Cardiac muscle cell (in vitro differentiated cells and primary cell): ENCODE measurements at regions not wholly inside any gene's neighbourhood (a gene's known extent, or its start where the extent isn't known, plus 50 kb on each side); places are given as distances from the start of the nearest gene placed in this dataset.

Source experiments
- DNase-seq, 2 donors: peaks; one replicate each; pipeline versions ENCODE4 v3.0.0 to v3.0.0-alpha.2; 2010 to 2017; ENCODE audit warnings: low read depth in 1 of 2, low spot score in 1 of 2
- H3K27ac ChIP-seq: fragments of 200-600 bp; sonication (generic); 2 replicates; pipeline ENCODE4 v1.5.1; 2016
- H3K27me3 ChIP-seq: fragments of 200-600 bp; sonication (generic); 2 replicates; pipeline ENCODE4 v1.6.0; 2016; ENCODE audit warnings: control low read depth
- H3K36me3 ChIP-seq: fragments of 200-600 bp; sonication (generic); 2 replicates; pipeline ENCODE4 v1.5.1; 2016; ENCODE audit warnings: control low read depth
- H3K4me1 ChIP-seq: fragments of 200-600 bp; sonication (generic); 2 replicates; pipeline ENCODE4 v1.8.1; 2017; ENCODE audit warnings: low read depth, mild to moderate bottlenecking, mixed run types
- H3K4me3 ChIP-seq: fragments of 200-600 bp; sonication (generic); 2 replicates; pipeline ENCODE4 v1.5.1; 2016; ENCODE audit warnings: mild to moderate bottlenecking
- H3K9me3 ChIP-seq: fragments of 200-600 bp; sonication (generic); 2 replicates; pipeline ENCODE4 v1.5.1; 2017; ENCODE audit warnings: low read depth, mild to moderate bottlenecking, control low read depth
- CTCF ChIP-seq: IDR thresholded peaks from 2 replicates; pipeline ENCODE4 v1.5.1; 2012; ENCODE audit warnings: low read depth, mild to moderate bottlenecking, low read length

DNA sequence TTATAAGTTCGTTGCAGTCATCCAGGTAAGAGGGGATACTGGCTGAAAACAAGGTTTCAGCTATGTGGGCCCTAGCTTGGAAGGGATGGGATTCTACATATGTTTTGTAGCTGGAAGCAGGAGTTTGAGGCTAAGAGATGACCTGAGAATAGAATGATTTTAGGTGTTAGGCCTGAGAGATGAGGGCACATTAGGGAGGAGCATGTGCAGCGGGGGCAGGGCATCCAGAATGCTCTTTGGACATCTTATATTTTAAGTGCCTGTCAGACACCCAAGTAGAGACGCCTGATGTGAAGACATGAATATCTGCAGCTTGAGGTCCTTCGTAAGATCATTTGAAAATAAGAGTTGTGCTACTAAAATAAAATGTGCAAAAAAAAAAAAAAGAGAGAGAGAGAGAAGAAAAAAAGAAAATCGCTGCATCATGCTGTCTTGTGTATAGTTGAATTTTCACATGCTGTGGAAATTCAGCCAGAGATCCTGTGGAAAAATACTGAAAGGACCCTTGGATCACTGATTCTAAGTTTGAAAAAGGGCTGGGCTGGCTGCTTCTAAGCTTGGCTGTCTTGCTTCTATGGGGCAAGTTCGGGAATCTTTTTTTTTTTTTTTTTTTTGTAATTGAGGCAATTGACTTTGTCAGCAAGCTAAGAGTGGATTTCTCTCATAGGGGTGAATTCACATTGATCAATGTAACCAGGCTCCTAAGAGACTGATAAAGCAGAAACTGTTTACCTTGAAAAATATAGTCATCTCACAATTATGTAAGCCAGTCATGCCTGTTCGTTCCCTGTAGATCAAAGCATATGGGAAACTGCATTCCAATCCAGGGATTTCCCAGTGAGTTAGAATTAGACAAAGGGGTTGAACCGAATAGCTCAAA is 341.0 kb upstream of the GATB start:
- Histone ChIP-seq H3K4me3 (no peak overlapping the region), H3K27me3 (no peaks in the 10 kb centered on the region), H3K9me3 (no peaks in the 10 kb centered on the region), H3K4me1 (peaks cover 23% of the 10 kb centered on the region), H3K27ac (no peak overlapping the region), H3K36me3 (no peaks in the 10 kb centered on the region)
- DNase-seq = peak in 1 of 2 donors; percentile 24
- TF ChIP-seq CTCF = no peak

- Histone ChIP-seq H3K9me3 (no peaks in the 10 kb centered on the region), H3K27ac (no peak overlapping the region), H3K27me3 (peaks cover 4% of the 10 kb centered on the region), H3K4me1 (peaks cover 23% of the 10 kb centered on the region), H3K4me3 (no peak overlapping the region), H3K36me3 (no peaks in the 10 kb centered on the region)
- no peak for DNase-seq
- TF ChIP-seq CTCF = no peak
Observed at GRCh38 chr4:152100379-152101201, 339.8 kb upstream of the GATB start.

GRCh38 chr4:152099981-152100378 is 339.2 kb upstream of the GATB start:
- no peak for TF ChIP-seq CTCF
- H3K27ac ChIP-seq = no peak overlapping the region
- H3K9me3 ChIP-seq = no peaks in the 10 kb centered on the region
- H3K4me3 ChIP-seq = no peak overlapping the region
- peaks cover 22% of the 10 kb centered on the region for H3K4me1 ChIP-seq
- H3K36me3 ChIP-seq = no peaks in the 10 kb centered on the region
- DNase-seq = no peak
- H3K27me3 ChIP-seq = peaks cover 4% of the 10 kb centered on the region

DNA sequence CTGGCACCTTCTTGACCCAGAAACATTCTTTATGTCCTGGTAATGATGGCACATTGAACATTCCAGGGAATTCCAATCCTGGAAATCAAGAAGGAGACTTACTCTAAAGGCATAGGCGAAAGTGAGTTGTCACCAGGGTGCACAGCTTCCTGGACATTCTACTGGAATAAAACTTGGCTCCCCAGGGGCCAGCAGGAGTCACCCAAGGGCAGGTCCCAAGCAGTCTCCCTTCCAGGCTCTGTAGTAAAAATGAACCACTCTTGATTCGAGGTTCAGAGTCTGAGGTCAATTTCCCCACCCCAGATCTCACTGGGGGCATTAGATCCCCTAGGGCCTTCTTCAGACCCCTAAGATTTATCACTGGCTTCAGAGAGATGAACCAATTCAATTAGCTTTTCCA is 338.7 kb upstream of the GATB start:
- Histone ChIP-seq H3K27ac (no peak overlapping the region), H3K4me1 (peaks cover 19% of the 10 kb centered on the region), H3K36me3 (no peaks in the 10 kb centered on the region), H3K4me3 (no peak overlapping the region), H3K9me3 (no peaks in the 10 kb centered on the region), H3K27me3 (peaks cover 4% of the 10 kb centered on the region)
- no peak for DNase-seq
- no peak for TF ChIP-seq CTCF

DNA sequence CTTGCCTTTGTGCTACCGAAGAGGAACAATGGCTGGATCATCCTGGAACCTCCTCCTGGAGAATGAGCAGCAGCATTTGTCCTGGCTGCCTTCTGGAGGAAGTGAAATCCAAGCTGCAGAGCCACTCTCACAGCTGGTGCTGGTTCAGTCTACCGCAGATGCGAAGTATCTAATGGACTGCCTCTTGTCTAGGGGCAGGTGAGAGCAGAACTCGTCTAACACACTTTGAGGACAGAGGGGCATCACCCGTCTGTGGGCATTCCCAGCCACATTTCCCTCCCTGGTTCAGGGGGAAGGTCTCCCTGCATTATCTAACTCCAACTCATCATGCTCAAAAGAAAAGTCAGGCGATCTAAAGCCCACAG is 338.2 kb upstream of the GATB start:
- H3K36me3 ChIP-seq = no peaks in the 10 kb centered on the region
- no peak for DNase-seq
- H3K4me3 ChIP-seq = no peak overlapping the region
- no peak for TF ChIP-seq CTCF
- H3K4me1 ChIP-seq = peaks cover 19% of the 10 kb centered on the region
- H3K27ac ChIP-seq = no peak overlapping the region
- H3K9me3 ChIP-seq = no peaks in the 10 kb centered on the region
- peaks cover 4% of the 10 kb centered on the region for H3K27me3 ChIP-seq
